OCI-LY1 (cell line): ENCODE measurements at regions not wholly inside any gene's neighbourhood (a gene's known extent, or its start where the extent isn't known, plus 50 kb on each side); places are given as distances from the start of the nearest gene placed in this dataset.

Experiments
- H2AFZ ChIP-seq: fragments of 200-600 bp; sonication (generic), shearing (Covaris generic); 2 replicates; pipeline ENCODE4 v1.6.0; 2014; ENCODE audit warnings: antibody characterized with exemption, mild to moderate bottlenecking, low read length
- H3F3A ChIP-seq: fragments of 200-600 bp; sonication (generic), shearing (Covaris generic); 2 replicates; pipeline ENCODE4 v1.6.0; 2014; ENCODE audit warnings: mild to moderate bottlenecking, antibody characterized with exemption, low read length, moderate library complexity; ENCODE audit not compliant: insufficient read depth
- H3K27ac ChIP-seq: fragments of 200-600 bp; sonication (generic); 2 replicates; pipeline ENCODE4 v1.5.1; 2014; ENCODE audit warnings: low read length, mixed run types, mild to moderate bottlenecking, low read depth; ENCODE audit not compliant: poor library complexity, severe bottlenecking
- H3K27me3 ChIP-seq: fragments of 200-600 bp; sonication (generic); 2 replicates; pipeline ENCODE4 v1.6.0; 2014; ENCODE audit warnings: antibody characterized with exemption, mild to moderate bottlenecking, low read length, moderate library complexity; ENCODE audit not compliant: insufficient read depth
- H3K36me3 ChIP-seq: fragments of 200-600 bp; sonication (generic); 2 replicates; pipeline ENCODE4 v1.6.1; 2014; ENCODE audit warnings: mild to moderate bottlenecking, antibody characterized with exemption, low read length, moderate library complexity, mixed read lengths; ENCODE audit not compliant: insufficient read depth
- H3K4me1 ChIP-seq: fragments of 200-600 bp; sonication (generic); 2 replicates; pipeline ENCODE4 v1.5.1; 2014; ENCODE audit warnings: mild to moderate bottlenecking, low read length, moderate library complexity; ENCODE audit not compliant: insufficient read depth, severe bottlenecking
- H3K4me2 ChIP-seq: fragments of 200-600 bp; sonication (generic), shearing (Covaris generic); 2 replicates; pipeline ENCODE4 v1.6.1; 2014; ENCODE audit warnings: low read length
- H3K4me3 ChIP-seq: fragments of 200-600 bp; sonication (generic); 2 replicates; pipeline ENCODE4 v1.5.1; 2014; ENCODE audit warnings: low read length, low read depth, mild to moderate bottlenecking, mixed read lengths; ENCODE audit not compliant: poor library complexity, severe bottlenecking
- H3K79me2 ChIP-seq: fragments of 200-600 bp; shearing (Covaris generic); 2 replicates; pipeline ENCODE4 v1.6.1; 2016; ENCODE audit warnings: mixed run types, low read length, mixed read lengths; ENCODE audit not compliant: insufficient read depth
- H3K9ac ChIP-seq: fragments of 200-600 bp; sonication (generic), shearing (Covaris generic); 2 replicates; pipeline ENCODE4 v1.6.1; 2014; ENCODE audit warnings: mild to moderate bottlenecking, low read length, mixed read lengths
- H3K9me2 ChIP-seq: fragments of 200-600 bp; sonication (generic), shearing (Covaris generic); 2 replicates; pipeline ENCODE4 v1.6.1; 2014; ENCODE audit warnings: low read depth, mild to moderate bottlenecking, low read length, mixed read lengths
- H3K9me3 ChIP-seq: fragments of 200-600 bp; shearing (Covaris generic); 2 replicates; pipeline ENCODE4 v1.6.1; 2014; ENCODE audit warnings: low read length, mixed read lengths
- H4K20me1 ChIP-seq: fragments of 200-600 bp; sonication (generic), shearing (Covaris generic); 2 replicates; pipeline ENCODE4 v1.6.0; 2016; ENCODE audit warnings: mild to moderate bottlenecking, low read length; ENCODE audit not compliant: insufficient read depth
- CTCF ChIP-seq: fragments of 200-600 bp; sonication (generic), shearing (Covaris generic); IDR thresholded peaks from 2 replicates; pipeline ENCODE4 v1.5.1; 2017; ENCODE audit warnings: mild to moderate bottlenecking, antibody characterized with exemption, low read length, moderate library complexity, mixed read lengths
- EZH2 ChIP-seq: fragments of 200-600 bp; sonication (generic), shearing (Covaris generic); IDR thresholded peaks from 2 replicates; pipeline ENCODE4 v1.8.0; 2017; ENCODE audit warnings: borderline replicate concordance, mixed run types, mild to moderate bottlenecking, antibody characterized with exemption, low read length, moderate library complexity, mixed read lengths

DNA sequence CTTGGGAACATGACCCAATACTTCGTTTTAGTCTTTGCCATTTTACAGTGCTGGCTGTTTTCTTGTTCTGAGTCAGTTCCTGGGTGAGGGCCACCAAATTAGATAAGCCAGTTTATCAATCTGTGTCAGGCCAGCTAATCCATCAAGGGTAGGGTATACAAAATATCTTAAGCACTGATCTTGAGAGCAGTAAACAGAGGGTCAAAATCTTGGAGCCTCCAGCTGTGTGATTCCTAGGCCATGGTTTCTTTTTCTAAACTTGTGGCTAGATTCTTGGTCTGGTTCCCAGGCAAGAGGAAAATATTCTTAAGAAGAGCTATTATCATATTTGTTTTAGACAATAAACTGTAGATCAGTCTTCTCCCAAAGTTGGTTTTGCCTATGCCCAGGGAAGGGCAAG is 1396.6 kb upstream of the PABPC4L start:
- H4K20me1 ChIP-seq, result no peaks in the 10 kb centered on the region
- no peak overlapping the region for H3K27ac ChIP-seq
- no peaks in the 10 kb centered on the region for H3F3A ChIP-seq
- no peaks in the 10 kb centered on the region for H3K36me3 ChIP-seq
- H3K4me1 ChIP-seq, result no peaks in the 10 kb centered on the region
- no peak overlapping the region for H3K4me3 ChIP-seq
- TF ChIP-seq EZH2 (no peak), CTCF (no peak)
- H3K9ac ChIP-seq, result no peak overlapping the region
- no peaks in the 10 kb centered on the region for H3K9me3 ChIP-seq
- H2AFZ ChIP-seq, result no peak overlapping the region
- H3K79me2 ChIP-seq, result no peaks in the 10 kb centered on the region
- no peaks in the 10 kb centered on the region for H3K9me2 ChIP-seq
- H3K27me3 ChIP-seq, result no peaks in the 10 kb centered on the region
- no peak overlapping the region for H3K4me2 ChIP-seq

DNA sequence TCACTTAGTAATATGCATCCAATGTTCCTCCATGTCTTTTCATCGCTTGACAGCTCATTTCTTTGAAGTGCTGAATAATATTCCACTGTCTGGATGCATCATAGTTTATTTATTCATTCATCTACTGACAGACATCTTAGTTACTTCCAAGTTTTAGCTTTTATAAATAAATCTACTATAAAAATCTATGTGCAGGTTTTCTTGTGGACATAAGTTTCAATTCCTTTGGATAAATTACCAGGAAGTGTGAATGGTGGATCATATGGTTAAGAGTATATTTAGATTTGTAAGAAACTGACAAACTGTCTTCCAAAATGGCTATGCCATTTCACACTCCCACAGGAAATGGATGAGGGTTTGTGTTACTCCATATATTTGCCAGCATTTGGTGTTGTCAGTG is 1392.9 kb upstream of the PABPC4L start:
- H3K9me3 ChIP-seq, result no peaks in the 10 kb centered on the region
- no peaks in the 10 kb centered on the region for H4K20me1 ChIP-seq
- no peaks in the 10 kb centered on the region for H3K36me3 ChIP-seq
- H3K27me3 ChIP-seq, result no peaks in the 10 kb centered on the region
- no peak overlapping the region for H3K4me3 ChIP-seq
- no peak overlapping the region for H3K9ac ChIP-seq
- H3K4me2 ChIP-seq, result no peak overlapping the region
- no peak for TF ChIP-seq CTCF
- TF ChIP-seq EZH2, result no peak
- H3K9me2 ChIP-seq, result no peaks in the 10 kb centered on the region
- H3K79me2 ChIP-seq, result no peaks in the 10 kb centered on the region
- H3F3A ChIP-seq, result no peaks in the 10 kb centered on the region
- no peak overlapping the region for H2AFZ ChIP-seq
- H3K4me1 ChIP-seq, result no peaks in the 10 kb centered on the region
- H3K27ac ChIP-seq, result no peak overlapping the region

GRCh38 chr4:135575041-135575440 is 1373.5 kb upstream of the PABPC4L start:
- H3K4me3 ChIP-seq, result no peak overlapping the region
- no peak overlapping the region for H3K9ac ChIP-seq
- no peaks in the 10 kb centered on the region for H4K20me1 ChIP-seq
- no peaks in the 10 kb centered on the region for H3K4me1 ChIP-seq
- H3K9me3 ChIP-seq, result no peaks in the 10 kb centered on the region
- no peak overlapping the region for H2AFZ ChIP-seq
- H3K79me2 ChIP-seq, result no peaks in the 10 kb centered on the region
- TF ChIP-seq CTCF (no peak), EZH2 (no peak)
- H3K9me2 ChIP-seq, result no peaks in the 10 kb centered on the region
- H3K27ac ChIP-seq, result no peak overlapping the region
- H3F3A ChIP-seq, result no peaks in the 10 kb centered on the region
- H3K36me3 ChIP-seq, result no peaks in the 10 kb centered on the region
- H3K27me3 ChIP-seq, result no peaks in the 10 kb centered on the region
- H3K4me2 ChIP-seq, result no peak overlapping the region
